Thyroid gland (tissue), 4 donors: ENCODE measurements at regions not wholly inside any gene's neighbourhood (a gene's known extent, or its start where the extent isn't known, plus 50 kb on each side); places are given as distances from the start of the nearest gene placed in this dataset.

Source experiments
- DNase-seq, 2 donors: peaks; one replicate each; pipeline ENCODE4 v3.0.0-alpha.2; 2019
- H3K27ac ChIP-seq, 3 donors: fragments of 200-600 bp; sonication (generic); 1 replicate in 2 of 3; 2 replicates in 1 of 3; pipeline ENCODE4 v1.5.1; 2016 to 2019; ENCODE audit warnings: mild to moderate bottlenecking in 1 of 3, moderate library complexity in 1 of 3
- H3K27me3 ChIP-seq: fragments of 200-600 bp; sonication (generic); one replicate; pipeline ENCODE4 v1.5.1; 2019
- H3K36me3 ChIP-seq, 2 donors: fragments of 200-600 bp; sonication (generic); one replicate each; pipeline ENCODE4 v1.5.1; 2016 to 2019
- H3K4me1 ChIP-seq, 2 donors: fragments of 200-600 bp; sonication (generic); one replicate each; pipeline ENCODE4 v1.5.1; 2017 to 2019
- H3K4me3 ChIP-seq, 3 donors: fragments of 200-600 bp; sonication (generic); replicated peaks in 1 of 3; 1 replicate in 2 of 3; 2 replicates in 1 of 3; pipeline ENCODE4 v1.5.1; 2016; ENCODE audit warnings: mild to moderate bottlenecking in 1 of 3
- H3K9me3 ChIP-seq: fragments of 200-600 bp; sonication (generic); one replicate; pipeline ENCODE4 v1.5.1; 2017
- CTCF ChIP-seq, 6 experiments: fragments of 200-600 bp in 3 of 6; fragments of 450-650 bp in 3 of 6; sonication (generic) in 3 of 6; IDR thresholded peaks; one replicate each; pipeline ENCODE4 v1.5.1; 2016 to 2019; ENCODE audit warnings: antibody characterized with exemption in 6 of 6, mild to moderate bottlenecking in 2 of 6, inconsistent platforms in 1 of 6, moderate library complexity in 1 of 6
- POLR2A ChIP-seq, 2 donors: fragments of 450-650 bp; IDR thresholded peaks; one replicate each; pipeline ENCODE4 v1.6.1; 2017; ENCODE audit warnings: antibody characterized with exemption in 2 of 2, mild to moderate bottlenecking in 2 of 2, moderate library complexity in 1 of 2
- WGBS, 2 donors: methylation state at CpG; one replicate each; pipeline ENCODE4 v1.1.5; 2017; 5-methylcytosine and 5-hydroxymethylcytosine counted together
- intact Hi-C: fragments of 100-400 bp; cut with DNase I; formaldehyde crosslinking; loops from one replicate; pipeline ENCODE4 v1.15.1; 2023

GRCh38 chr4:137923494-137923893 lies 318.7 kb downstream of the SLC7A11 start:
- Histone ChIP-seq H3K27ac (no peak overlapping the region), H3K4me3 (no peak overlapping the region), H3K9me3 (no peaks in the 10 kb centered on the region), H3K36me3 (no peaks in the 10 kb centered on the region), H3K4me1 (no peaks in the 10 kb centered on the region), H3K27me3 (no peaks in the 10 kb centered on the region)
- no peak for DNase-seq
- no peak for TF ChIP-seq POLR2A (IDR thresholded peaks at IDR 0.05)
- TF ChIP-seq CTCF (IDR thresholded peaks at IDR 0.05) = no peak
- intact Hi-C loops = no loop called here
- 87 to 94% methylated on average over 3 of the region's 3 CpGs for WGBS, 2 donors

- H3K4me3 ChIP-seq = no peak overlapping the region
- intact Hi-C loops = no loop called here
- H3K4me1 ChIP-seq = no peaks in the 10 kb centered on the region
- no peak overlapping the region for H3K27ac ChIP-seq
- H3K27me3 ChIP-seq = no peaks in the 10 kb centered on the region
- DNase-seq = no peak
- 84 to 93% methylated on average over 3 of the region's 3 CpGs for WGBS, 2 donors
- H3K9me3 ChIP-seq = no peaks in the 10 kb centered on the region
- no peaks in the 10 kb centered on the region for H3K36me3 ChIP-seq
- TF ChIP-seq POLR2A (IDR thresholded peaks at IDR 0.05) = no peak
These were observed 319.4 kb downstream of the SLC7A11 start for GRCh38 chr4:137922721-137923120.

DNA sequence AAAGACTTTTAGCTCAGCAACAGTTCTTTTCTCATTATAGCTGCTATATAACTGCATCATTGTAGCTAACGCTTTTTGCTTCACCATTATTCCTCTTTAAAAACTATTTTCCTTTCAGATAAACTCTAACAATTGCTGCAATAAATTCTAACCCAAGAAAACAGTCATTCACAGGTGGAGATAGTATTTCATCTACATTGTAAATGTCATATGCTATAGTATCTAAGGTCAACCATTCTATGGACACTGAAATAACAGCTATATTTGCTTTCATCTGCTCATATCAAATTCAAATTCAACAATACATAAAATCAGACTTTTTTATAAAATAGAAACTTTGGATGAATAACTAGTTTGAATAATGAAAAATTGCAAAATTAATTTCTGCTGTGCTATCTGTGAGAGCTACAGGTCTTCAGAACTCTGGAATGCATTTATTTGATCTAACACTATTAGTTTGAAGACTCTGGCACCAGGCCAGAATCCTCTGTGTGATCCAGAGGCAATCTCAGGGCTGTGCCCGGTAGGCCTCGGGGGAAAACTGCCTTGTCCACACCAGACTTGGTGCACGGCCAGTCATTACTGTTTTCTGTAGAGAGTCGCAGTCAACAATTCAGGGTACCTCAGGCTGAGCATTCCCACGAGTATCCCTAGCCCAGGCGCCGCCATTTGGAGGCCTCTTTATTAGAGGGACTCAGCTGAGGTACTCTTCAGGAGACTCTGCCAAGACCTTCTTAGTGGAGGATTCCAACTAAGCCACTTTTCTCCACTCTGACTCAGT lies 332.4 kb downstream of the SLC7A11 start:
- Histone ChIP-seq H3K4me3 (no peak overlapping the region), H3K9me3 (no peaks in the 10 kb centered on the region), H3K27ac (no peak overlapping the region), H3K36me3 (no peaks in the 10 kb centered on the region), H3K27me3 (no peaks in the 10 kb centered on the region), H3K4me1 (no peaks in the 10 kb centered on the region)
- peak; percentile 58 to 68 for DNase-seq
- 45 to 60% methylated on average over 8 of the region's 8 CpGs for WGBS, 2 donors
- intact Hi-C loops = no loop called here
- TF ChIP-seq CTCF (IDR thresholded peaks at IDR 0.05) (no peak), POLR2A (IDR thresholded peaks at IDR 0.05) (no peak)

- H3K4me1 ChIP-seq = no peaks in the 10 kb centered on the region
- no peaks in the 10 kb centered on the region for H3K9me3 ChIP-seq
- 91 to 94% methylated on average over 4 of the region's 4 CpGs for WGBS, 2 donors
- intact Hi-C loops = no loop called here
- TF ChIP-seq POLR2A (IDR thresholded peaks at IDR 0.05) (no peak), CTCF (IDR thresholded peaks at IDR 0.05) (no peak)
- H3K4me3 ChIP-seq = no peak overlapping the region
- H3K27ac ChIP-seq = no peak overlapping the region
- H3K27me3 ChIP-seq = no peaks in the 10 kb centered on the region
- DNase-seq = no peak
- H3K36me3 ChIP-seq = no peaks in the 10 kb centered on the region
These were observed 336.2 kb downstream of the SLC7A11 start for GRCh38 chr4:137905930-137906329.

DNA sequence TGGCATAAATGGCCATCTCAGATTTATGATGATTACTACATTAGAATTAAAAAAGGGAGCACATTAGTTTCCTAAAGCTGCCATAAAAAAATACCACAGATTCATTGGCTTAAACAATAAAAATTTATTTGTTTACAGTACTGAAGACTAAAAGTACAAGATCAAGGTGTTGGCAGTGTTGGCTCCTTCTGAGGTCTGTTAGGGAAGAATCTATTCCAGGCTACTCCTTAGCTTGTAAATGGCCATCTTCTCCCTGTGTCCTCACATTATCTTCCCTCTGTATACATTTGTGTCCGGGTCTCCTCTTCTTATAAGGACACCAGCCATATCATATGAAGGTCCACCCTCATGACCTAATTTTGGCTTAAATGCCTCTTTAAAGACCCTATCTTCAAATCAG lies 341.0 kb downstream of the SLC7A11 start:
- no peak for DNase-seq
- Histone ChIP-seq H3K27me3 (no peaks in the 10 kb centered on the region), H3K4me3 (no peak overlapping the region), H3K4me1 (no peaks in the 10 kb centered on the region), H3K9me3 (no peaks in the 10 kb centered on the region), H3K36me3 (no peaks in the 10 kb centered on the region), H3K27ac (no peak overlapping the region)
- TF ChIP-seq CTCF (IDR thresholded peaks at IDR 0.05) (no peak), POLR2A (IDR thresholded peaks at IDR 0.05) (no peak)
- intact Hi-C loops = no loop called here
- 91 to 94% methylated on average over 1 of the region's 1 CpG for WGBS, 2 donors
